HG03064 (cell line): ENCODE measurements at regions not wholly inside any gene's neighbourhood (a gene's known extent, or its start where the extent isn't known, plus 50 kb on each side); places are given as distances from the start of the nearest gene placed in this dataset.

Source experiments
- ATAC-seq: cut with Tn5 transposase; IDR thresholded peaks from one replicate; pipeline ENCODE4 v1.9.1; 2021; ENCODE audit warnings: low read depth; ENCODE audit not compliant: unreplicated experiment

DNA sequence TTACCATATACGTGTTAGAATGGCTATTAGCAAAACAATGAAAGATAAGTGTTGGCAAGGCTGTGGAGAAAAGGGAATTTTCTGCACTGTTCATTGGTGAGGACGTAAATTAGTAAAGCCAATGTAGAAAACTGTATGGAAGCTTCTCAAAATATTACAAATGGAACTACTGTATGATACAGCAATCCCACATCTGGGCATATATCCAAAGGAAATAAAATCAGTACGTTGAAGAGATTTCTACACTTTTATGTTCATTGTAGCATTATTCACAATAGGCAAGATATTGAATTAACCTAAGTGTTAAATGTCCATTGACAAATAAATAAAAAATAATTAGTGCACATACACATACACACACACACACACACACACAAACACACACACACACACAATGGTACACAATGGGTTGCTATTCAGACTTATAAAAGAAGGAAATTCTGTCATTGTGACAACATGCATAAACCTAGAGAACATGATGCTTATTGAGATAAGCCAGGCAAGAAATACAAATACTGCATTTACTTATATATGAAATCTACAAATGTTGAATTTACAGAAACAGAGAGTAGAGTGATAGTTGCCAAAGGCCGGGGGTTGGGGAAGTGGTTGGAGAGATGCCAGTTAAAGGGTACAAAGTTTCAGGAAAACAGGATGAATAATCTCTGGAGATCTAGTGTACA lies 565.8 kb upstream of the LRRC4C start:
- ATAC-seq, result no peak

DNA sequence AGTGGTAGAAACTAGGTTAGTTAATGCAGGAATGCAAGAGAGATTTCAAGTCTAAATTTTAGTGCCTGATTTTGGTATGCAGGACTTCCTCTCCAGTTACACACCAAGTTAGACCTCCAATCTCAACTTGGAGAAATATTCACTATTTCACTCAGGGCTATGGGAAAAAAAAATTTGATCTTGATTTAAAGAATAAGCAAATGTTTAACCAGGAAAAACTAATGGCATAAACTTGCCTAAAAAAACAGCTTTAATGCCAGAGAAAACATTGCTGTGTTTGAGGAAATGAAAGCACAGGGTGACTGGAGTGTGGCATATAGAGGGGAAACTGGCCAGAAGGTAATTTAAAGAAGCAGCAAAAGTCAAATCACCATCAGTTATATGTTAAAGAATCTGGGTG lies 575.4 kb upstream of the LRRC4C start:
- ATAC-seq, result no peak

DNA sequence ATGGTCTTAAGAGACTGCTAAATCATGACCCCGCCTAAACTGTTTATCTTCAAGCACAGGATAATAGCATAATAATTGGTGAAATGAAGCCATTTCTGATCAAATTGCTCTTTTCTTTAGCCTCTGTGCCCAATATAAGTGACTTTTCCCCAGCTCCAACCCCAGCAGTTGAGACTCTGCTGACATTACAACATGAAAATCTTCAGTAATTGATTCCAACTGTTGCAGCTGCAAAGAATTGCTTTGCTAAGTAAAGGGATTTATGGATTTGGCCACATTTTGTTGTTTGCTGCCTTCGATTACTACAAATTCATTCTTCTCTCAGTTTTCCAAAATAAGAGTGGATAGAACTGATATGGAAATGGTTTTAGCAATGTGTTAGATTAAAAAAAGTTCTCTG lies 576.7 kb upstream of the LRRC4C start:
- no peak for ATAC-seq

DNA sequence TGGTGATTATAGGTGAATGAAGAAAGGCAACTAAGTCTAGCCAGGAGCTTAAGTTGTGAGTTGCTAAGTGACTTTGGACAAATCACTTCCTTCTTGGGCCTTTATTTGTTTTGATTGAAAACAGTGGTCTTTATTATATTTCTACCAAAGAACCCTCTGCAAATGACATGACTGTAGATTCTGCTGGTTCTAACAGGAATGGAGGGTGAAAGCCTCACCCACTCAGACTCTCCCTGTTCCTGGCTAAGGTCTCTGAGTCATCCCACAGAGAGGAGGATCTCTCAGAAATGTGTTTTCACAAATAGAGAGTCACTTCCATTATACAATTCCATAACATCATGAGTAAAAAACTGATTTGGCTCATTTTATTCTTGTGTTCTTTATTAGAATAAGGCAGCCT lies 583.9 kb upstream of the LRRC4C start:
- ATAC-seq, result no peak

DNA sequence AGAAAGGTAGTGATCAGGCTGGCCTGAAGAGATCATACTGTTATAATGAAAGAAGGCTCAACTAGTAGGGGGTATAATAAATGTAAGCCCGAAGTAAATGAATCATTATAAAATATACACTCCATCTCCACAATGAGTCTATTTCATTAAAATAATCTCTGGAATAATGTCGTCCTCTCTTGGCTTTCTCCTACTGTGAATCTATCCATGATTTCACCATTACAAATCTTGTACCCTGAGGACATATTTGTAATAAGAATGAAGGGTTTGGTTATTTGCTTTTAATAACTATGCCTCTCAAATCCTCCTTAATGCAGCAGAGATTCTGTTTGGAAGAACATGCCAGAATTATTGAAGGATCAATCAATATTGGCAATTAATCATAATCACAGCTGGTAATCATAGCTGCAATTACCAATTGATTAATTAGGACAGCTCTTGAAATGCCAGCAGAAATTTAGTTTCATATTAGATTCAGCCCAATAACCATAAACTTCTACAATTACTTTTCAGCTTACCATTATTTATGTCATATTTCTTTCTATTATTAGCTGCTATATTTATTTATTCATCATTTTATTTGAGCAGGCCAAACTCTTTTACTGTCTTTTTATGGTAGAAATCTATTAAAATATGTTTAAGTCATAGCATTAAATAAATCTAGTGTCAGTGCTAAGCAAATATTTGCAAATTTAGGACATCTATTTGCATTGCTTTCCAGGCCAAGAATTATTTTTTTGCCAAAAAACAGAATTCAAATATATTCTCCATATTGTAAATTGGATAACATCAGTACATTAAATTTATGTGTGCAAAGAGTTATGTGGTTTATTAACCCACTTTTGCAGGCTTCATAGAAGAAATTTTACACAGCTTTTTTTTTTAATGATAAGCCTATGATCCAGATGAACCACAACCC lies 588.4 kb upstream of the LRRC4C start:
- no peak for ATAC-seq

DNA sequence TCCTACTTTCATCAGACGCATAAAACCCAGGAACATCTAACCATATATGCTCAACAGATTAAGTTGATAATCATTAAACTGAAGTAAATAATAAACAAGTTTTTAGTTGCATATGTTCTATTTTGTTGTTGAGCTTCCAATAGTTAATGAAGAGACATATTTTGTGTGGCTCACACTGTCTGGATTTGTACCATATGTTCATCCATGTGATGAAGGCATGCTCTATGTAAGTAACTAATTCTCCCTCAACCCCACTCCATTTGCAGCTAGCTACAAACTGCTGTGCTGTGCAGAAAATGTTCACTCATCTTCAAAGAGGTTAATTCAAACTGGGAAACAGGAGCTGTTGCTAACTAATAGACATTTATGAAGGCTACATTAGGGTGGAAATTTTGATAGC lies 589.7 kb upstream of the LRRC4C start:
- no peak for ATAC-seq

DNA sequence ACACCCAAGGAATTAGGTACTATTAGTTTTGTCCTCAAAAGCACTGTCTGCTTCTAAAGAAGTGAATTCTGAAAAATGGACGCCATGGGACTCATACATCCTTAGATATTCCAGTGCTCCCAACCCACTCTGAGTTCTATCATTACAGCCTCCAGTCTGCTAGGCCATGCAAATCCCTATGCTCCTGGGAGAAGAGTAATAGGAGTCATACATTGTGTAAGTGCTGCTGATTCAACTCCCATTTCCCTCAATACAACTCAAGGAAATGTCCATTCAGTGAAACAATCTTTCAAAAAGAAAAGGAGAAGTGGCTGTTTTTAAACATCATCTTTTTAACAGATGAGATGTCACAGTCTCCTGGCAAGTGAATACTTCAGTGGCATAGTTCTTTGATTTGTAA lies 590.2 kb upstream of the LRRC4C start:
- no peak for ATAC-seq

DNA sequence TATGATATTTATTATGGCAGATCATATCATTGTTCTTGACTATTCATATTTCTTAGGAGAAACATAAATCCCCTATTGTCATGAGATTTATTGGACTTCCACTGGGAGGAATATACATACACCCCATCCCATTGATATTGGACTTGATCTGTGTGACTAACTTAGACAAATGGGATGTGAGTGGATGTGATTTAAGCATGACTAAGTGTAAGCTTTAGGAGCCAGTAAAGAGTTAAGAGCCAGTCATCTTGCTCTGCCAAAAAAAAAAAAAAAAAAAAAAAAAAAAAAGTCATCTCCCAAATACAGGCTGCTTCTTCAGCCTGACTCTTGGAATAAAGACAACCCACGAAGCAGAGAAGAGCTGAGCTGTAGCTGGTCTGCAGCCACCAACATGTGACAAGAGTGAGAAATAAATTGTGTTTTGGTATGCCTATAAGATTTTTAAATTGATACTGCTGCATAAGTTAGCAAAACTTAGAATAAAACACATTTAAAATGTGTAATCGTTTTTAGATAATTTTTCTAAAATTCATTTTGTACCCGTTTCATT lies 595.0 kb upstream of the LRRC4C start:
- ATAC-seq, result no peak

DNA sequence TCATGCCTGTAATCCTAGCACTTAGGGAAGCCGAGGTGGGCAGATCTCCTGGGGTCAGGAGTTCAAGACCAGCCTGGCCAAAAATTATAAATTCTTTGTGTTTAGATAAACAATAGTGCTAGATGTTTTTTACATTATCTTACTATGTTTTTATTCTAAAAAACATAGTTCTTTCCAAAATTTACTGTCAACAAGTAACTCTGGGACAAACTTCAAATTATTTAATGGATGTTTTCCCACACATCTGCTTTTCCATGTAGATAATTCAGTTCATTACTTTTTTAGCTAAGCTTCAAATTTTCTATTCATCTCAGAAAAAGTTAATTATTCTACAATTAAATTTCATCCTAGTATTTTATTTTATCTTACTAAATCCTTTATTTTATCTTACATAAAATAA lies 596.2 kb upstream of the LRRC4C start:
- ATAC-seq, result no peak

DNA sequence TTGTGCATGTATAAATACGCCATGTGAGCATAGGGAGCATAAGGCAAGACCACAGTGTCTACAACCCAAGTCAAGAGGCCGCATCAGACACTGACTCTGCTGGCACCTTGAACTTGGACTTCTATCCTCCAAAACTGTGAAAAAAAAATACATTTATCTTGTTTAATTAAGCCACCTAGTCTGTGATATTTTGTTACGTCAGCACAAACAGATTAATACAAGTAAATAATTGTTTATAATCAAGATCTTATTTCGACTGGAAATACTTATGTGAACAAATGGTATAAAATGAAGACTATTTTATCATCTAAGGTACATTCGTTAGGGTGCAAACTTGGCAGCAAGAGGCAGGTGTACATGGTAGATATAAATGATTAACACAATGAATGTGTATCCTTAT lies 599.3 kb upstream of the LRRC4C start:
- no peak for ATAC-seq

DNA sequence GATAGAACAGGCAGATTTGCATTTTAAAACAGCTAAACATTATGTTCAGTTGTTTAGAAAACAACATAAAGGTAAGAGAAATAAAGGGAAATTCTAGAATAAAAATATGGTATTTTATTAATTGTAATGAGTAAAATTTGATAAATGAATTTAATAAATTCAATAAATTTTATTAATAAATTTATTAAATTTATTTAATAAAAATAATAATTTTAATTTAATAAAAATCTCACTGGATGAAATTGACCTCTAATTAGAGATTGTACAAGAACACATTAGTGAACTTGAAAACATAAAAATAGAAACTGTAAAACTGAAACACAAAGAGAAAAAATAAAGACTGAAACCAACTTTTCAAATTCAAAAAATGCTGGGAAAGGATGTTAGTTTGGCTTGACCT lies 605.7 kb upstream of the LRRC4C start:
- no peak for ATAC-seq

DNA sequence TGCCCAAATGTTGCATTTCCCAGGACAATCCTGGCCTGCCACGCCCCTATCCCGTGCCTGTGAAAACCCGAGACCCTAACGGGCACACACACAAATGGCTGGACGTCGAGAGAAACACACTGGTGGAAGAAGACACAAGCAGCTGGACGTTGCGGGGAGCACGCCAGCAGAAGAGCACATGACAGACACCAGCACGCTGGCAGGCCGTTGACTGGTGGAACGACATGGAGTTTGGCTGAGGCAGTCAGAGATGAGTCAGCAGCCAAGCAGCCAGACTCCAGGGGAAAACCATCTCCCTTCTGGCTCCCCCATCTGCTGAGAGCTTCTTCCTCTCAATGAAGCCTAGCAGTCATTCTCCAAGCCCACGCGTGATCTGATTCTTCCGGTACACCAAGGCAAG lies 606.7 kb upstream of the LRRC4C start:
- no peak for ATAC-seq

DNA sequence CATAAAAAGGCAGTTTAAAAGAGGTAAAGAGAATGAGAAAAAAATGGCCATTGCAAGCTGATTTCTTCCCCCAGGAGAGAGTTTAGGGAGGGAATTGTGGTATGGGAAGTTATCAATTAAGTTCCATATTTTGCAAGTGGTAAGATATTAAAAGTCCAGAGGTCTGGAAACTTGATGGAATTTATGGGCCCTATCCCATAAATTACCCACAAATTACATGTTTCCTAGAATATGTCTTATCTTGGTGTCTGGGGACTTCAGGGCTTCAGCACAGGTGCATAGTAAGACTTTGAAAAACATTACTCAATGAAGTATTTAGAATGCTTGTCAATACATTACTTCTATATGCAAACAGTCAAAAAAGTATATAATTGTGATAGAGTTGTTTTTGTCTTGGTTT lies 614.9 kb upstream of the LRRC4C start:
- no peak for ATAC-seq

DNA sequence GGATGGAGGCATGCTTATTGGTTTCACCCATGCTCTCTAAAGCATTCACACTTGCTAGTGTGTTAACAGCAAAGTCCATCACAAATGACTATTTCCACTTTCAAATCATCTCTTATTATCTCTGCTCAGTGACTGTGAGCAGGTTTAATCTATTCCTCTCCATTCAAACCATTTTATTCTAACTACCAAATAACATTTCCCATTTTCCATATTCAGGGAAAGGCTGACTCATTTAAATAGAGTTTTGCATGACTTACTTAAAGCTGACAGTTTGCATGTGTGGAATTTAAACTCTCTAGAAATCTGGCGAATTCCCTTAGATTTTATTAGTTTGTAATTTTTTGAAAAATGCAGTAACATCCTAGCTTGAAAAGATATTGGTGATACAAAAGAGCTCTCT lies 615.7 kb upstream of the LRRC4C start:
- no peak for ATAC-seq

DNA sequence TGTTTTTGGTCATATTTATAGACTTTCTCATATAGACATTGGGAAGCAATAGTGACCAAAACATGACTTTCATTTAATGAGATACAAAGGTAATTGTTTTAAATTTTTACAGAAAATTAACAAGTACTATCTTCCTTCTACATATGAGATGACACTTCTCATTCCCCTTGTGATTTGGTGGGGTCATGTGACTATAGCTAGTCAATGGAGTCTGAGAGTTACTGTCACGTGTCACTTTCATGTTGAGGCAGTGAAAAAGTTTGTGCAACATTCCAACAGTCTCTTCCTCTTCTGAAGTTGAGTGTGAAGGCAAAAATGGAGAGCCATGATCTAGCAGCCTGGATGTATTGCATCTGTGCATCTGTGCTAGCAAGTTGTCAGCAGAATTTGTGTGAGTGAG lies 618.3 kb upstream of the LRRC4C start:
- no peak for ATAC-seq

DNA sequence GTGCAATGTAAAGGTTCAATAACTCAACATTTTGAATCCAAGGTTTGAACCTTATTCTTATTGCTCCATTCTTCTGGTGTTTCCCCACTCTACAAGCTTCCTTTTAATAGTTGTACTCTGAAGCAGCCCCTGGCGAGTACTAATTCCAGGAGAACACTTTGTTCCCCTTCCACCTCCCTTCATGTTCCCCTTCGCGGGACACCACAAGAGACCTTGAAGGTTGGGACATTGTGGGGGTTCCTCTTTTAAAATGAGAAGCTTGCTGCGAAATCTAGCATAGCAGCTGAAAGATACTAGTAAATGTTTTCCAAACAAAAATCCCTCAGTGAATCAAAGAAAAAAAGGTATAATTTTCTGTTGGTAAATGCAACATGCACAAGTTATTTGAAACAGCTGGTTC lies 626.3 kb upstream of the LRRC4C start:
- no peak for ATAC-seq

DNA sequence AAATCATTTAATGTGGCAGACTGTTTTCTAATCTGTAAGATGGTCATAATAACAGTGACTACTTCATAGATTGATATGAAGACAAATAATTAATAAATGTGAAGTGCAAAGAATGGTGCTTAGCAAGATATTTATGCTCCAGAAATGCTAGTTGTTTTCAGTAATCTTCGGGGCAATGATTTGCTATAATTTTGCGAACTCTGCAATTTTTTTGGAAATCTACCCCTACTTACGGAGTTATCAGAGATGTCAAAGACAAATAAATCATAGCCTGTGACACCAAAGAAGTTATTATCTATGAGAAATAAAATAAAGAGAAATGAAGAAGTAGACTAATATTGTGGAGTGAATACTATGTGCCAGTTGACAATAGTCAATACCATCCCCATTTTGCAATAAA lies 634.1 kb upstream of the LRRC4C start:
- no peak for ATAC-seq

DNA sequence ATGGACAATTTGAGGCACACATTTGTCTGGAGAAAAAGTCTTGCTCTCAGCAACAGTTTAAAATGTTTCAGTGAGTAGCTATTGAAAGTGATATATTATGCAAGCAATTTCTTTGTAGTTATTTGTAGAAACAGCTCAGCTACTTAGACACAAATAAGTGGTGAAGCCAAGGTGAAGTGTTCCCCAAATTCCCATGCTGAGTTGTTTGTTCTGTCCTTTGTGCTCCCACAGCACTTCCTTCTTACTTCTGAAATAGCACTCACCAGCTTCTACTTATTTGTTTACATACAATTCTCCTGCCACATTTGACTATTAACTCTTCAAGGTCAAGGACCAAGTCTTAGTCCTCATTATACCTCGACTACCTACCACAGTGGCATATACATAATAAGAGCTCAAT lies 638.6 kb upstream of the LRRC4C start:
- ATAC-seq, result no peak

DNA sequence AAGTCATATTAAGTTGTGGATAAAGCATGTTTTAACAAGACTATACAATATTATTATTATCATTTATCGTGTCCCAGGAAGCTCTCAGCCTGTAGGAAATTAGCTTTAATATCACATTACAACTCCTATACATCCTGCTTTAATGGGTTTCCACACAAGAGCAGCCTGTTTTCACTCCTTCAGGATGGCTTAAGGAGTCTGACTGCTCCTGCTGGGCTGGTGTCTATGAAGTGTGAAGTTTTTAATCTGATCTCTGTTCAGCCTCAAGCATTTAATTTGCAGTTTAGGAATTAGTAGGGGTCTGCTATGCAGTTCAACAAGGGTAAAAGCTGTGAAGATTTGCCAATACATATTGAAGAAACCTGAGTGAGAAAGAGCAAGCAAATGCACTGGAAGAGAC lies 653.4 kb upstream of the LRRC4C start:
- ATAC-seq, result no peak

DNA sequence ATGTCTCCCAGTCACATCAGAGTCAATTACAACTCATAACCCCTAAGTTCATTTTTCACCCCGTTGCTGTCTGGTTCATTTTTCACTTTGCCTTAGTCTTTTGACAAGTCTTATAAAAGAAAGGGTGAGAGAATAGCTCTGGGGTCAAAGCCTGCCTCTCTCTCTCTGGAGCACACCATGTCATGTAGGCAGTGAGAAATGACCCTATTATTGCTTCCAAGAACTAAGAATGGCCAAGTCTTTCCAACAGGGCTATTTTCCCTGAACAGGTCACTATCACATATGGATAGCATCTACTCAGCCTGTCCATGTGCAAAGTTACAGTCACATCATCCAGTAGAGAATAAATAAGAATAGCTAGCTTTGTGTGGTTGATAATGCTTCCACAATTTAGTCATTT lies 655.5 kb upstream of the LRRC4C start:
- ATAC-seq, result no peak

DNA sequence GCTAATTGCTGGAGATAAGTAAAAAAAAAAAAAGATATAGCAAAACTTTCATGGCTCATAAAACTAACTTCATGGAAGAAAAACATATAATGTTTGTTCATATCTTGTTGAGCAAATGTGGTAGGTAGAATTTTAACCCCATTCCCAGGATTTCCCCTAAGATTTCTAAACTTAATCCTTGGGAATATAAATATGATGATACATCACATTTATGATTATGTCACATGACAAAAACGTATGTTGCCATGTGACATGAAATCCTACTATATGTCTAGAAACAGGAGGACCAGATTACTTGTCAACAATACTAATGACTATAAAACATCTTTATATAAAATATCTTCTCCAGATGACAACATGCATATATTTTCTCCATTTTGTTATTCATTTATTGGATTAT lies 679.0 kb upstream of the LRRC4C start:
- ATAC-seq, result no peak

DNA sequence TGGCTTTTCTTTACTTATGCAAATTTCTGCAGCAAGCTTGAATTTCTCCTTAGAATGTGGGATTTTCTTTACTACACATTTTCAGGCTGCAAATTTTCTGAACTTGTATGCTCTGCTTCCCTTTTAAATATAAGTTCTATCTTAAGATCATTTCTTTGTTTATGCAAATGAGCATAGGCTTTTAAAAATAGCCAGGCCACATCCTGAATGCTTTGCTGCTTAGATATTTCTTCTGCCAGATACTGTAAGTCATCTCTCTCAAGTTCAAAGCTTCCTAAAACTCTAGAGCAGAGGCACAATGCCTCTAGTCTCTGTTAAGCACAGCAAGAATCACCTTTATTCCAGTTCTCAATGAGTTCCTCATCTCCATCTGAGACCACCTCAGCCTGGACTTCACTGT lies 685.9 kb upstream of the LRRC4C start:
- ATAC-seq, result no peak
